AG20443 (cell line): ENCODE measurements at regions not wholly inside any gene's neighbourhood (a gene's known extent, or its start where the extent isn't known, plus 50 kb on each side); places are given as distances from the start of the nearest gene placed in this dataset.

Experiments
- DNase-seq: peaks from one replicate; pipeline ENCODE4 v3.0.0; 2012; ENCODE audit warnings: low spot score, mixed read lengths

- DNase-seq: no peak
Observed at GRCh38 chr20:48276021-48276342, 490.7 kb upstream of the SULF2 start.

DNA sequence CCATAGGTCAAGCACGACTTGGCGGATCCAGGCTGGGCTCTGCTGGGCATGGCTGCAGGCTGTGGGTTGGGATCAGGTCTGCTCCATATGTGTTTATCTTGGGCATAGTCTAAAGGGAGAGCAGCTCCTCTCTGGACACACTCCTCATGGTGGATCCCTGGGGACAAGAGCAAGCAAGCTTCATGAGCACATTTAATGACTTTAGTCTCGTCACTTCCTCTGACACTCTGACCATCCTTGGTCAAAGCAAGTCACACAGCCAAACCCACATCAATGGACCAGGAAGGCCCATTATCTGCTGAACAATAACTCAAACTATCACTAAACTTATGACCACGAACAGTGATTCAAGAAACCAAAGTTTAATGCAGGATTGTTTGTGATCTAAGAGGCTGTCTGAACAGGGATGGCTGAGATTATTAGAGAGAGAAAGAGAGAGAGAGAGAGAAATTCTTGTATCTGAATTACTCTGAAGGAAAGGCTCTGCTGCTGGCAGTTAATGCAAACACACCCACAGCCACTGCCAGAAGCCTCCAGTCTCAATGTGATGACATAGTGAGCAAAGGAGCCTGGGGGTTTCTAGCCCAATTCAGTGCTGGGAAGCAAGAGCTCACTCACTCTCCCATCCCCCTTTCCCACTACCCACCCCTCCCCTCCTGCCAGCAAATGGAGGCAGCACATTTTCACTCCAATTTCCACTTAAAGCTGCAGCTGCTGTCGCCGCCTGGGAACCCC, 490.2 kb upstream of the SULF2 start:
- no peak for DNase-seq

DNA sequence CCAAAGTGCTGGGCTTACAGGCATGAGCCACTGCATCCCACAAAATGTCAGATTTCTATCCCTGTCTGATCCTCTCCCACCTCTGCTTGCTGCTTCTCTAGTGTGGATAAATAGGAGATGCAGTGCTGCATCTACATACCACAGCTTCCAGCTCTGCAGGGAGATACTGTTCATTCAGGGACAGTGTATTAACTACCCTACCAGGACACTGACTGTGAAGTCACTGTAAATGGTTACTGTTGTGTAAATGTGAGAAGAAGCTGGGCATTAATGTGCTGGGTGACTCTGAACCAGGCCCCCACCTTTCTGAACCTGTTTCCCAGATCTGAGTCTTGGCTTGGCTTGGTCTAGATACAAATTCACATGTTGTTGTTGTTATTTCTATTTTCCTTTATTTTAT, 488.6 kb upstream of the SULF2 start:
- no peak for DNase-seq

DNA sequence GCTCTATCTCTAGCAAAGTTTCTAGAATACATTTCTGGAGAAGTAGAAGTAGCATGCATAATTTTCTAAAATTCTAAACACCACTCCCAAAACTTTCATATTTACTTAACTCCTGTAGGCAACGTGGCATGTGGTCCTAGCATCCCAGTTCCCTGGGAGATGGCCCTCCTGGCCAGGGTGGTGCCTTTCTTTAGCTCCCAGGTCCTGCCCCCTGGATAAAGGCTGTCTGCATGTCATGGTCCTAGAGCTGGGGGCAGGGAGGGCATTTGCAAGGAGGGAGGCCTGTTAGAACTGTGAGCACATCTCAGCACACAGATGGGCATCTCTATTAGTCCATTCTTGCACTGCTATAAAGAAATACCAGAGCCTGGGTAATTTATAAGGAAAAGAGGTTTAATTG, 485.6 kb upstream of the SULF2 start:
- no peak for DNase-seq

GRCh38 chr20:48267860-48268633, 482.8 kb upstream of the SULF2 start:
- no peak for DNase-seq

DNA sequence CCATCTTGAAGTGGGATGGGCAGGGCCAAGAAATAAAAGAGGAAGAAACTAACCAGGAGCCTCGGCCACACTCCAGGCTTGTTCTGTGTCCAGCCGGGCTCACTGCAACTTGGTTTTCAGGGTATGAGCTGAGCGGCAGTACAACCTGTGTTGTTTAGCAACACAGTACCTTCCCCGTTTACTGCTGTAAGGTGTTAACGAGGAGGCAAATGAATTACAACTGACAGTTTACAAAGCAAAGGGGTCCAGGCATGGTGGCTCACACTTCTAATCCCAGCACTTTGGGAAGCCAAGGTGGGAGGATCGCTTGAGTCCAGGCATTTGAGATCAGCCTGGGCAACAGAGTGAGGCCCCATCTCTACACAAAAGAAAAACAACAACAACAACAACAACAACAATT, 481.3 kb upstream of the SULF2 start:
- DNase-seq: no peak

- no peak for DNase-seq
Observed at GRCh38 chr20:48265791-48266190, 480.5 kb upstream of the SULF2 start.

- no peak for DNase-seq
Observed at GRCh38 chr20:48262955-48263354, 477.7 kb upstream of the SULF2 start.

DNA sequence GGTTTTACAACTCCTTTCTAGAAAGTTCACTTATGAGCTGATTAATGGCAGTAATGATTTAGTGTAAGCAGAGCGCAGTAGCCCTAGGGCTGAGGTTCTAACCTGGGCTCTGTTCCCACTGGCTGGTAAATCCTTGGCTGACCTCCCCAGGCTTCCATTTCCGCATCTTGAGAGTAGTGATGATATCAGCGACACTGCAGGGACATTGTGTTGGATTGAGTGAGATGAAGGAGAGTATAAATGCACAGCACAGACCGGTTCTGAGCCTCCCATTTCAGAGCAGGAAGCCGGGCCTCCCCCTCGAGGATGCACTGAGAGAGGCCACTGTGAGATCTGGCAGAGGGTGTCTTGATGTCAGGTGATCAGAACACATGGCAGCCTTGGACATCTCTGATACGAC, 477.2 kb upstream of the SULF2 start:
- no peak for DNase-seq

DNA sequence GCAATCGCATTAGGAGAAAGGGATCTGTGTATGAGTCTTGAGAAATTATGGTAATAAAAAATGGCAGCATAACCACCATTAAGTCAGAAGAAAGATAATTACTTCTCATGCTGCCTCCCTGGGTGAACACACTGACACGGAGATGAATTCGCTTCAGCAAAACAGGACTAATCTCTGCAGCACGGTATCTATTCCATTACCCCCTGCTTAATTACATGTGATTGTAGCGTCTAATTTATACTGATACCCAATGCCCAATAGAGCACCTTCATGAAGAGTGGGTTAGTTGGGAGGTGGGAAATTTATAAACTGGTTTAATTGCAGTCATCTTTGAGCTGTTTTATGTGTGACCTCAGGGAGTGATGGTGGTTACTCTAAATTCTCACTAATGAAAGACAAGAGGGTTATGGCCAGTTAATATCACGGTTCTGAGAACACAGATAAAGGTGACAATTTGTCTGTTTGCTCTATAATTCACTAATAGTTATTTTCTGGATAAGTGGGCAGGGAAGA, 476.2 kb upstream of the SULF2 start:
- no peak for DNase-seq

DNA sequence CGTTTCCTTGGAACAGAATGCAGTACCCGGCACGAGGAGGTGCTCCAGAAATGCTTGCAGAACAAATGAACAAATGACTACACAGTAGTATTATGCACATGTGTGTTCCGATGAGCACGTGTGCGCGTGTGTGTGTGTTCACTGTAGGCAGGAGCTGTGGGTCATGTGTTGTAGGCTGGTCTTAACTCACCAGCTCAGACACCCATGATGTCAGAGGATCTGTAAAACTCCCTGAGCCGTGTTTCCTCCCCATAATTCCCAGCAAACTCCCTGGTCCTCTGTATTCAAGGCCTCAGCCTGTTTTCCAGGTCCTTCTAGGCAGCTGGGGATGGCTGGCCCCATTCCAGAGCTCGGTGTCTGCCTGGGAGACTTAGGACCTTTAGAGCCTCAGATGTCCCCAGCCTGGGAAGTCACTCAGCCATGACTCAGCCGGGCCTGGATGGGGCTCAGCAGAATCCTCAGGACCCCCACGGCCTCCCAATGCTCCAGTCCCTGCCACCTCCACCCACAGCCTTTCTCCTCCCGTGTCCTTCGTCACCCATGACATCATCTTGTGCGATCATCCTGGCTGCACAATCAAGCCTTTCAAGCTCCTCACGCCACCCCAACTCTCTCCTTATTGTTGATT, 475.0 kb upstream of the SULF2 start:
- no peak for DNase-seq

DNA sequence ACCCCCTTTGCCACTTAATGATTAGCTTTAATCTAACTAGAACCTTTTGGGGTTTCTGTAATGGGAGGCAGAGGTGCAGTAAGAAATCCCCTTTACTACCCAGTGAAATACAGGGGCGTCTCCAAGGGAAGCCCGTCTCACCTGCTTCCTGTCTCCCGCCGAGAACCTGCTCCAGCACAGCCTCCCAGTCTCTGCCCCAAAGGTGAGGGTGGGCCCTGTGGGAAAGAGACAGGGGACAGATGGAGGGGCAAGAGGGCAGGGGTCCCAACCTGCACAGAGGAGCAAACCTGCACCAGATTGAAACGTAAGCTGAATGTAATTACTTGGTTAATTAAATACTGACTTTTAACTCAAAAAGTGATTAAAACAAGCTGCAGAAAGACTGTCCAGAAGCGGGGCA, 474.2 kb upstream of the SULF2 start:
- no peak for DNase-seq

- DNase-seq: no peak
Observed at GRCh38 chr20:48257833-48258232, 472.6 kb upstream of the SULF2 start.

DNA sequence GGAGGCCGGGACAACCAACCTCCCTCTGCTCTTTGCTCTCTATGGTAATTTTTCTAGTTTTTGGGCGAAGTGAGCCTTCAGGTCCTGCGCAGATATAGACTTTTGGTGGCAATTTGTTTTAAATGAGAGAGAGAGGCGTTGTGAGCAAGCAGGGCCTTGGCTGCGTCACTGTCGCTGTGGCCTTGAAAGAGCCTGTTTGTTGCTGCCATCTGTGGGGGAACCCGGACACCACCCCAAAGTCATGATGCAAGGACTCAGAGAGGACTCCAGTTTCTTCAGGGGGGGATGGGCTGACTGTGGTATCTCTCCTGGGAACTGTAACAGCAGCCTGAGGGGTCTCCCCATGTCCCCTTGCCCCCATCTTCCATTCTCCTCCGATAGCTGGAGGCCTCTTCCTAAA, 462.7 kb upstream of the SULF2 start:
- DNase-seq: no peak

DNA sequence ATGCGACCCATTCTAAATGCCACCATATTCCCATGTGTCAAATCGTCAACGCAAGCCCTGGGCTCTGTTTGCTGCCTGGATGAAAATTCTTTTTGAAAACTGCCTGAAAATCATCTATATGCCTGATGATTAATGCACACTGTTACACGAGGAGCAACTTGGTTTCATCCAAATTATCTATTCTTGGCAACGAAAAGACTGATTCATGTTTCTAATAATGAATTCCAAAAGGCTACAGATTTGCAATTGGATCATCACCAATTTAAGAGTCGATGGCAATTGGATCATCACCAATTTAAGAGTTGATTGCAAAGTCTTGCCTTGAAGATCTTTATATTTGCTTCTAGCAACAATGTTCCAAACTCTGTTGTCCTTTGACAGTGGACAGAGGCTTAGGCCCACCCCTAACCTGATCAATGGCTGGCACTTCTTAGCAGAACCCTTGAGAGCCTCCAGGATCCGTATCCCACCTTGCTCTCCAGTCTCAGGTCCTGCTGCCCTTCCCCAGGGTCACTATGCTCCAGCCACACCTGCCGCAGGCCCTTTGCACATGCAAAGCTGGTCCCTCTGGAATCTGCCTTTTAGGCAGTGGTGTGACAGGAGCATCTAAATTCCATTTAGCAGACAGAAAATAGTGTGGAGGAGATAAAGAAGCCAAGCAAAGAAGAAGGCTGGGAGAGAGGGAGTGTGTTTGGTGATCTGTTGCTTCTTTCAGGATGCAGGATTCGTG, 460.9 kb upstream of the SULF2 start:
- no peak for DNase-seq

DNA sequence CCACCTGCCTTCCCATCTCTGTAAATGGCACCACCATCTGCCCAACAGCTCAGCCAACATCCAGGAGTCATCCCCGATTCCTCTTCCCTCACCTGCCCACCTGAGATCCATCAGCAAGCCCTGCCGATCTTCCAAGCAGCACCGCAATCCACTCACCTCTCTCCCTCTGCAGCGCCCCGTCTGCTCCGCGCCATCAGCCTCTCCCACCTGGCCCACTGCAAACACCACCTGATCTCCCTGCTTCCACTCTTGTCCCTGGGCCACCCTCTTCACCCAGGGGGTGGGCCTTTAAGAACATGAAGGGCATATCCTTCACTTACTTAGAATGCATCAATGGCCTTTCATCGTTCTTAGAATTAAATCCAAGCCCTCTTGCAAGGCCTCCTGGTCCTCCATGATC, 457.3 kb upstream of the SULF2 start:
- DNase-seq: no peak

- no peak for DNase-seq
Observed at GRCh38 chr20:48241482-48241881, 456.2 kb upstream of the SULF2 start.

- peak; percentile 31 for DNase-seq
Observed at GRCh38 chr20:48238781-48239180, 453.5 kb upstream of the SULF2 start.

DNA sequence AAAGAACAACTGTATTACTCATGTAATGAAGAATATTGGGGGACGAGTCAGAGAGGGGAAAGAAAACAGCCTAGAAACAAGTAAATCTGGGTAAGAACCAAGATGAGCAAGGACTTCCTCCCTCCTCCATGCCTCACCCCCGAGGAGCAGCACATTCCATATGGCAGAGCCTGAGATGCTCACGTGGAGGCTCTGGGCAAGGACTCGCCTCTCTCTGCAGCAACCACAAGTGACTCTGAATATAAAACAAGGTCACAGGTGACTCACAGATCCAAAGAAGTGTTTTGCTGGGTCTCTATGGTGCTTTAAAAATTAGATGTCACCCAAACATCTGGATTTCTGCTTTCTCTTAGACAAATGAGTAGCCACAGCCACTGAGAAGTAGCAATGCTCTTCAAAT, 453.0 kb upstream of the SULF2 start:
- peak; percentile 62 for DNase-seq

DNA sequence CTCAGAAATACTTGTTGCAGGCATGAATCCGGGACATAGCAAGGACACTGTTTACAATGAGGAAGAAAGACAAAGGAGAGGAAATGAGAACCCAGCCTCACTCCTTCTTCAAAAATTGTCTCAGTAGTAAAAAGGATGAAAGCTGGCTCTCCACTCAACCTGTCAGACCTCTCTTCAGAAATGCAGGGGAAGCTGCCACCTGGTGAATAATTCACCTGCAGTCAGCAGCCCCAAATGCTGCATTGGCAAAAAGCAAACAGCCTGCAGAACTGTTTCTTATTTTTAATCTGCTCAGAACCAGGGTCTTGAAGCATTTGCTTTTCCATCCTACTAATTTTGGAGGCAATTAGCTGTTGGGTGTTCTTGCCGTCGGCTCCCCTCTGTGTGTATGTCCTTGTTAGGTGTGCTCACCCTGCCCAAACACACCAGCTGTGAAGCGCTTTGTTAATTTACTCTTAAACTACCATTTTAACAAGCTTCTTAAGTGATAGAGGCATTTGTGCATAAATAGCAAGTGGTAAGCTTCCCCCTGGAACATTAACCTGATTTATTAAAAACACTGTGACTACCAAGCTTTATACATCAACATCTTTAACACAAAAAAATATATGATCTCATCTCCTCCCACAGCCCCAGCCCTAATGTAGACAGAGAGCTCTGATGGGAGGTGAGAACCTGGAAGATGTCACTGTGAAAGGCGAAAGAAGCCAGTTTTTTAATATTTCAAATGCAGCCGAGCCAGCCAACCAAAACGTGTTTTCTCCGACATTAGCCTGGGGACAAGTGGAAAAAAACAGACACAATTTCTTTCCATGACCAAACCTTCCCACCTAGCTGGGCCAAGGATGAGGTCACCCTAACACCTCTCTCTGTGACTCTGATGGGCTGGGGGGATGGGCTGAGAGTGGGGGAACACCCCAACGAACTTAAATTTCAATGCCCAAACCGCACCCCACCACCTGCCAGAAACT, 451.0 kb upstream of the SULF2 start:
- DNase-seq: no peak

DNA sequence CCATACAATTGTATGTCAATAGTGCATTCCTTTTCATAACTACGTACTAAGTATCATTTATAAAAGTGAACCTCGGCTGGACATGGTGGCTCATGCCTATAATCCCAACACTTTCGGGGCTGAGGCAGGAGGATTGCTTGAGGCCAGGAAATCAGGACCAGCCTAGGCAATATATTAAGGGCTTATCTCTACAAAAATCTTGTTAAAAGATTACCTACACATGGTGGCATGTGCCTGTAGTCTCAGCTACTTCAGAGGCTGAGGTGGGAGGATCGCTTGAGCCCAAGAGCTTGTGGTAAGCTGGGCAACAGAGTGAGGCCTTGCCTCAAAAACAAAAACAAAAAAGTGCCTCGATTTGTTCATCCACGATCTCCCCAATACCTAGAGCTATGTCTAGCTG, 449.7 kb upstream of the SULF2 start:
- DNase-seq: no peak
